LNCAP (cell line): ENCODE measurements at regions not wholly inside any gene's neighbourhood (a gene's known extent, or its start where the extent isn't known, plus 50 kb on each side); places are given as distances from the start of the nearest gene placed in this dataset.

ENCODE experiments used
- TF ChIP-seq, protein P1 (sequence below): fragments of 450-650 bp; IDR thresholded peaks from 2 replicates; pipeline ENCODE4 v1.5.1; 2017; ENCODE audit warnings: mild to moderate bottlenecking

DNA sequence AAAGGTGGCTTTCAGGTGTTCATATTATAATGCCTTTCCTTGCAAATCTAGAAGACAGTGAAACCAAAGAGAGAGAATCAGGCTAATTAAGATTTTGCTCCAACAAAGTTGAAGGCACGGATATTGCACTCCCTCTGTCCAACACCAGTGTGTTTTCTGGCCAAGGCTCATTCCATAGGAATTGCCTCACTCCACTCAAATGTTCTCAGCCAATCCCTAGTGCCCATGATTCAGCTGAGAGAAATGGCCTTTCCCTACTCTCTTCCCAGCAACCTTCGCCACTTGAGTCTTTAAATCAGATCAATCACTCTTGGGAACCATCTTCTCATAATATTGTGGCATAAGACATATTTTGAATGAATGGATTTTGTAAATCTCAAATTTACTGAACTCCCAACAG lies 768.2 kb upstream of the ACVR2A start:
- TF ChIP-seq, protein P1, sequence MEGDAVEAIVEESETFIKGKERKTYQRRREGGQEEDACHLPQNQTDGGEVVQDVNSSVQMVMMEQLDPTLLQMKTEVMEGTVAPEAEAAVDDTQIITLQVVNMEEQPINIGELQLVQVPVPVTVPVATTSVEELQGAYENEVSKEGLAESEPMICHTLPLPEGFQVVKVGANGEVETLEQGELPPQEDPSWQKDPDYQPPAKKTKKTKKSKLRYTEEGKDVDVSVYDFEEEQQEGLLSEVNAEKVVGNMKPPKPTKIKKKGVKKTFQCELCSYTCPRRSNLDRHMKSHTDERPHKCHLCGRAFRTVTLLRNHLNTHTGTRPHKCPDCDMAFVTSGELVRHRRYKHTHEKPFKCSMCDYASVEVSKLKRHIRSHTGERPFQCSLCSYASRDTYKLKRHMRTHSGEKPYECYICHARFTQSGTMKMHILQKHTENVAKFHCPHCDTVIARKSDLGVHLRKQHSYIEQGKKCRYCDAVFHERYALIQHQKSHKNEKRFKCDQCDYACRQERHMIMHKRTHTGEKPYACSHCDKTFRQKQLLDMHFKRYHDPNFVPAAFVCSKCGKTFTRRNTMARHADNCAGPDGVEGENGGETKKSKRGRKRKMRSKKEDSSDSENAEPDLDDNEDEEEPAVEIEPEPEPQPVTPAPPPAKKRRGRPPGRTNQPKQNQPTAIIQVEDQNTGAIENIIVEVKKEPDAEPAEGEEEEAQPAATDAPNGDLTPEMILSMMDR = no peak

DNA sequence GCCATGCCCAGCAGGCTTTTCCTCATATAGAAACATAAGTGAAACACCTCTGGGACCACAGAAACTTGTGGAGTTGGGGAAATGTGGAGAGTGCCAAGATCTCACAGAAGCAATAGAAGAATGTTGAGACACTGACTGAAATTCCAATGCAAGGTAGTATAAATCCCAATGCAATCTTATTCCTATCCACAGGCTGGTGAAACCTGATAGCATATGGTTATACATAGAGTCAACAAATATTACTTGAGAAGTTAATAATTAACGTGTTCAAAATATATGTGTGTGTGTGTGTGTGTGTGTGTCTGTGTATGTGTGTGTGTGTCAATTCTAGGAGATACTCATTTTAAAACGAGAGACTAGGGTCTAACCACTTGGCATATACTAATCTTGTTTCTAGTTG lies 776.8 kb upstream of the ACVR2A start:
- TF ChIP-seq, protein P1 = no peak

DNA sequence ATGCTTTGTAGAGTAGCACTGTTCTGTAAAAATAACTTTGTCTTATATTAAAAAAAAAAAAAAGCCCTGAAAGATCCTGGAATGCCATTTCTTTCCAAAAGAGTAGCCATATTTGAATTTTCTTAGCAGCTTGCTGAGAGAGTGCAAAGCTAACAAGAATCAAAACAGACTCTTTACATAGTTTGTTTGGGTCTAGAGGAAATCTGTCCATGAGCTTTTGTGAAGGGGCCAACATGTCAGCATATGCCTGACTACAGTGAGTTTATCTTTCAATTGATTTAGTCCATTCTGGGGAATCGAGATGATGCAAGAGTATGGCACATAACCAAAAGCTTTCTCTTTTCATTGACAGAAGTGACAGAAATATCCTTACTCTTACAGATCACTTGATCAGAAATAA lies 777.7 kb upstream of the ACVR2A start:
- TF ChIP-seq, protein P1 = no peak

DNA sequence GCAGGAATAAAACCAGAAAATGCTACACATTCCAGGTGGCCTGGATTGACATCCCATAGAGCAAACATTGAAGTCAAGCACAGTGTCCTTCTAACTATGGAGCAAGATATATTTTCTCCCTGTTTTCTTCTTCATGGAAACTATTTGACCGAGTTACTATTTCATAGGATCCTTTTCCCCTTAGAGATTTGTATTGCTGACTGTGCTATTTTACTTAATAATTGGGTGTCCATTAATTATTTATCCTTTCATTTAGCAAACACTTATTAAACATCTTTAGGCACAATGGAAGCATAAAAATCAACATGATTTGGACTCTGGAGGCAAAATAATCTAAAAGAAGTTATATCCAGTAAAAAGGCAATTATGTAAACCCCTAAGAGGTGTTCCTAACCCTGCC lies 782.8 kb upstream of the ACVR2A start:
- TF ChIP-seq, protein P1 = no peak

DNA sequence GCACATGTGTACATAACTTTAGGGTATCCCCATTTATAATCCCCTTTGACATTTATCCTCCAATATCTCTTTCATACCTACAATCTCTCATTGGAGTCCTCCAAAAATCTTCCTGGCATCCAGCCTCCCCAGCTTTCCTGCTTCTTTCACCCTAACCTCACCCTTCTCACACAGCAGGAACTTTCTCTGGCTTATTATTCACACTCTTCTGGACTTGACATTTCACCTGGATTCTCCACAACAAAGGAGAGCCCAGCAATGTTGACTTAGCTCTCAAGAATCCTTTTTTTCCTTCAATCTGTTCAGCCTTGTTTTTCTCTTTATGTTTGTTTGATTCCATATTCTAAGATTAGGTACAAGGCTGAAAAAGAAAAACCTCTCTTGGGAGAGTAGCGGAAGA lies 783.6 kb upstream of the ACVR2A start:
- TF ChIP-seq, protein P1 = no peak

DNA sequence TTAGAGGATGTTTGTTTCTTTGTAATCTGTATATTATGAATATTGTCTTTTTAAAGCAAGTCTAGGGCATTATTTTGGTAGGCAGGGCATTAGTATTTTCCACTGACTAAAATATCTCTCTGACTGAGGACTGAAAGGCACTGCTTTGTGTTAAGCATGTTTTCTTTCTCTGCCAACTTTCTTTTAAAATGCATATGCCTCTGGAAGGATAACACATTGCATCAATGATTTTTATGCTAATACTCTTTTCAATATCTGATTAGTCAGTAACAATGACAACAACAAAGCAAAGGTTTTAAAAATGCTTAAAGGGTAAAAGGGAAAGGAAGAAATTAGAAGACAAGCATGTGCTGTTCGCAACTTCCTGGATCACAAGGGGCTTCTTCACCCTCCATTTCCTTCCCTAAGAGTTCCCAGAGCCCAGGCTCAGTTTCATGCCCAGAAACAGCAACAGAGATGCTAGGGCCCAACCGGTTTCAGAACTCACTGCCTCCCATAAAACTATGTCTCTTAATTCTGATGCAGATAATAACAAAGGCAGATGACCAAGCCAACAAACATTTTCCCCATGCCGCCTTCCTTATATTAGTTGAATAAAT lies 786.8 kb upstream of the ACVR2A start:
- TF ChIP-seq, protein P1 = no peak

DNA sequence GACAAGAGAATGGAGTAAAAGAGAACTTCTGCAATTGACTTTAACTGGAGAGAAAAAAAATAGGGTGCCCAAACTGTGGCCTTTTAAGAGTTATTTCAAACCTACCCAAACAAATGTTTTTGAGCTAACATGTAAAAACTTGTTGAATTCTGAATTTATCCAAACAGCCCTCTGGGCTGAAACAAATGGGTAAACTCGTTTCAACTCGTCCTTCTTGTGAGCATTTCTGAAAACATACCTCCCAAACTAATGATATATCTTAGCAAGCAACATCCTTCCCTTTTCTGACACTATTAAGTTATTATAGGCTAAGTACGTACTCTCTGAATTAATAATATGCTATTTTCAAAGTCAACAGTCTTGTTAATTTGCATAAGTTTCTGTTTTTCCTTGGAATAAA lies 793.0 kb upstream of the ACVR2A start:
- TF ChIP-seq, protein P1 = no peak

DNA sequence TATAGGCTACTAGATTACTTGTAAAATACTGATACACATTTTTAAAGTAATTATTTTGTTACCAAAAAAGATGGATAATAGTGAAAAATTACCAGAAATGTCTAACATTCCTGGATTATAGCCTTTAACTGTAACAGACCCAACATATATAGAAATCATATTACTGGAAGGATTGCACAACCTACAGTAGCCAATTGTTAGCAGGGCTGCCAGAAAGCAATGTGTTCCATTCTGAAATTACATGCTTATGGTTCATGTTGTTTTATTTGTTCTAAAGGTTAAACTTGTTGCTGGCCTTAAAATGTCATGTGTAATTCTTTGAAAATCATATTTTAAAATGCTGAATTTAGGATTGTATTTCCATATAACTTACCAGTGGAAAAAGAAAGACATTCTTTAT lies 793.6 kb upstream of the ACVR2A start:
- TF ChIP-seq, protein P1 = no peak
